PFSK-1 (cell line): ENCODE measurements at regions not wholly inside any gene's neighbourhood (a gene's known extent, or its start where the extent isn't known, plus 50 kb on each side); places are given as distances from the start of the nearest gene placed in this dataset.

Source experiments
- FOXP2 ChIP-seq: optimal IDR thresholded peaks from 2 replicates; pipeline ENCODE3; 2011; ENCODE audit warnings: borderline replicate concordance, control low read depth, inconsistent platforms; ENCODE audit not compliant: insufficient read depth; ENCODE audit errors: extremely low read length, extremely low read depth
- POLR2AphosphoS5 ChIP-seq: IDR thresholded peaks from 2 replicates; pipeline ENCODE4 v1.6.1; 2012; ENCODE audit warnings: low read depth, mild to moderate bottlenecking, control low read depth, low read length, moderate library complexity
- SIN3A ChIP-seq: IDR thresholded peaks from 2 replicates; pipeline ENCODE4 v1.6.1; 2012; ENCODE audit warnings: mild to moderate bottlenecking, low read length, moderate library complexity, borderline replicate concordance; ENCODE audit not compliant: insufficient read depth
- TAF1 ChIP-seq: IDR thresholded peaks from 2 replicates; pipeline ENCODE4 v1.6.1; 2012; ENCODE audit warnings: low read length, control low read depth, borderline replicate concordance; ENCODE audit not compliant: insufficient read depth
- TF ChIP-seq, protein P1 (sequence below), 2 experiments: IDR thresholded peaks; 2 replicates each; pipeline versions ENCODE4 v1.6.1 to v1.8.0; 2011 to 2012; ENCODE audit warnings: low read depth in 2 of 2, low read length in 2 of 2, control low read depth in 1 of 2, inconsistent platforms in 1 of 2, mild to moderate bottlenecking in 1 of 2, moderate library complexity in 1 of 2; ENCODE audit not compliant: insufficient read depth in 1 of 2

DNA sequence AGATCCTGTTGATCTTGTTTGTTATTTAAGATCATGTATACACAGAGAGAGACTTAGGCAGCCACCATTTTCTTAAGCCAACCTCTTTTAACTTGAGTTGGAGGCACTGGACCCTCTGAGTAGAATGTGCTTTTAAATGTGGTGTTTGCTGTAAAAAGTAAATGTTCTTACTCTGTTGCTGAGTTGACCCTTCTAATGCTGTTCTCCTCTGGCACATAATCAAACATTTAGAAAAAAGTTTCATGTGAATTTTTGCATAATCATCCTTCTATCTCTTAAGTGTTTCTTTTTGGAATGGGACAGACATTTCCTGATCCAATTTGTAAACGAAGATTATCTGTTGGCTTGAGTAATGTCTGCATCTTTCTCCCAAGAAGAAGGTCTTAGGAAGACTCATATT lies 255.1 kb upstream of the ETAA1 start:
- no peak for TF ChIP-seq SIN3A
- no peak for TF ChIP-seq FOXP2

DNA sequence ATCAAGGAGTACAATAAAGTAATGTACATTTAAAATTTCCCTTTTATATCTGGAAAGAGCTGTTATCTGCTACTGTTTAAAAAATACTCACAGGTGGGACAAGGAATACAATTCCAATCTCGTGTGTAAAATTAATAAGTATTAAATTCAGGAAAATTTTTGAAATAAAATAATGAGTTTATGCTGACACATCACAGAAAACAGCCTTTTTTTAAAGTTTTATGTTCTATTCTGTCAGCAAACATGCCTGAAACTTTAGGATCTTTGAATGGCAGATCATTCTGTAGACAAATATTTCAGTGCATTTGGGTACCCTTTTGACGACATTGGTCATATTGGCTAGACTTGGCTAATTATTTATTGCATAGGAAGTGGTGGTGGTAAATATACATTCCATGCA lies 254.4 kb upstream of the ETAA1 start:
- TF ChIP-seq SIN3A (no peak), TAF1 (no peak), POLR2AphosphoS5 (no peak), FOXP2 (no peak)
- TF ChIP-seq, protein P1, sequence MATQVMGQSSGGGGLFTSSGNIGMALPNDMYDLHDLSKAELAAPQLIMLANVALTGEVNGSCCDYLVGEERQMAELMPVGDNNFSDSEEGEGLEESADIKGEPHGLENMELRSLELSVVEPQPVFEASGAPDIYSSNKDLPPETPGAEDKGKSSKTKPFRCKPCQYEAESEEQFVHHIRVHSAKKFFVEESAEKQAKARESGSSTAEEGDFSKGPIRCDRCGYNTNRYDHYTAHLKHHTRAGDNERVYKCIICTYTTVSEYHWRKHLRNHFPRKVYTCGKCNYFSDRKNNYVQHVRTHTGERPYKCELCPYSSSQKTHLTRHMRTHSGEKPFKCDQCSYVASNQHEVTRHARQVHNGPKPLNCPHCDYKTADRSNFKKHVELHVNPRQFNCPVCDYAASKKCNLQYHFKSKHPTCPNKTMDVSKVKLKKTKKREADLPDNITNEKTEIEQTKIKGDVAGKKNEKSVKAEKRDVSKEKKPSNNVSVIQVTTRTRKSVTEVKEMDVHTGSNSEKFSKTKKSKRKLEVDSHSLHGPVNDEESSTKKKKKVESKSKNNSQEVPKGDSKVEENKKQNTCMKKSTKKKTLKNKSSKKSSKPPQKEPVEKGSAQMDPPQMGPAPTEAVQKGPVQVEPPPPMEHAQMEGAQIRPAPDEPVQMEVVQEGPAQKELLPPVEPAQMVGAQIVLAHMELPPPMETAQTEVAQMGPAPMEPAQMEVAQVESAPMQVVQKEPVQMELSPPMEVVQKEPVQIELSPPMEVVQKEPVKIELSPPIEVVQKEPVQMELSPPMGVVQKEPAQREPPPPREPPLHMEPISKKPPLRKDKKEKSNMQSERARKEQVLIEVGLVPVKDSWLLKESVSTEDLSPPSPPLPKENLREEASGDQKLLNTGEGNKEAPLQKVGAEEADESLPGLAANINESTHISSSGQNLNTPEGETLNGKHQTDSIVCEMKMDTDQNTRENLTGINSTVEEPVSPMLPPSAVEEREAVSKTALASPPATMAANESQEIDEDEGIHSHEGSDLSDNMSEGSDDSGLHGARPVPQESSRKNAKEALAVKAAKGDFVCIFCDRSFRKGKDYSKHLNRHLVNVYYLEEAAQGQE (IDR thresholded peaks at IDR 0.05; ENCODE audit: insufficient read depth in 1 of 2, low read depth in 2 of 2, low read length in 2 of 2) = no peak

GRCh38 chr2:67145851-67146250 lies 251.3 kb upstream of the ETAA1 start:
- TF ChIP-seq POLR2AphosphoS5 (no peak), FOXP2 (no peak)

- TF ChIP-seq TAF1 (no peak), POLR2AphosphoS5 (no peak), FOXP2 (no peak), SIN3A (no peak)
- TF ChIP-seq, protein P1 (IDR thresholded peaks at IDR 0.05; ENCODE audit: insufficient read depth in 1 of 2, low read depth in 2 of 2, low read length in 2 of 2) = no peak
Observed at GRCh38 chr2:67156796-67157195, 240.3 kb upstream of the ETAA1 start.

GRCh38 chr2:67158718-67159117 lies 238.4 kb upstream of the ETAA1 start:
- TF ChIP-seq TAF1 (no peak), POLR2AphosphoS5 (no peak)

DNA sequence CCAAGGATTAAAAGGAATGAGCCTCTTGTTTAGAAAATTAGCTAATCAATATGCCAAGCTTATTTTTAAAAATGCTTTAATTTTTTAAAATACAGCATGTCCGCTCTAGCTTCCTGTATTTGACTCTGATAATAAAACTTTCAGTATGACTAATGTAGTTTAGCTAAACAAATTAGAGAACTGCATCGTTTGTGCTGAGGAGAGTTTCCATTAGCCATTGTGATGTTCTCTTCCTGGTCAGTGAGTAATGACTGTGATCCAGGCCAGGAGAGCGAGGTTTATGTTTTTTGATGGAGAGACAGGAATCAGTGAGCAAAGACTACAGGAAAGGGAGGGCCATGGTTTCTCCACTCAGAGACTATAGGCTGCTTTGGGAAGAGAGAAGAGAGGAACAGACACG lies 237.2 kb upstream of the ETAA1 start:
- no peak for TF ChIP-seq FOXP2

GRCh38 chr2:67164771-67165522 lies 232.2 kb upstream of the ETAA1 start:
- TF ChIP-seq POLR2AphosphoS5 = no peak
- no peak for TF ChIP-seq TAF1
- TF ChIP-seq FOXP2 = no peak

DNA sequence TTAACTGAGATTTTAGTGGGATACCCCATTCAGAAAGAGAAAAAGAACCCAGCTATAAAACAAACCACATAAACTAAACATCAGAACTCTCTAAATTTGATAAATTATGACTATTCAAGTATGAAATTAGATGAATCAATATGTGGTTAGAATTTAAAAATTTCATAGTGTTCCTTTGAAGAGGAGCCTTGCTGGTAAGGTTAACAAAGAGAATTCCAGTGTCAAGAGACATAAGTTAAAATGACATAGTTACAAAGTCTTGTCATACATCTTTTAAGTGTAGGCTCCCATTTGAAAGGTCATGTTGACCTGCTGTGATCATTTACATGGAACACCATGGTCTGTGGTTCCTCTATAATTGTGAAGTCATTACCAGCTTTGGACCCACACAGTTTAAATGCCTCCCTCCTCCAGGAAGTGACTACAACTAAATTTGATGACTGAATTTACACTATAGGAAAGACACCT lies 231.6 kb upstream of the ETAA1 start:
- no peak for TF ChIP-seq FOXP2
- TF ChIP-seq, protein P1 (IDR thresholded peaks at IDR 0.05; ENCODE audit: insufficient read depth in 1 of 2, low read depth in 2 of 2, low read length in 2 of 2) = no peak
- no peak for TF ChIP-seq SIN3A
- no peak for TF ChIP-seq TAF1
- TF ChIP-seq POLR2AphosphoS5 = no peak
